ENCODE measurements at regions not wholly inside any gene's neighbourhood (a gene's known extent, or its start where the extent isn't known, plus 50 kb on each side); places are given as distances from the start of the nearest gene placed in this dataset.

DNA sequence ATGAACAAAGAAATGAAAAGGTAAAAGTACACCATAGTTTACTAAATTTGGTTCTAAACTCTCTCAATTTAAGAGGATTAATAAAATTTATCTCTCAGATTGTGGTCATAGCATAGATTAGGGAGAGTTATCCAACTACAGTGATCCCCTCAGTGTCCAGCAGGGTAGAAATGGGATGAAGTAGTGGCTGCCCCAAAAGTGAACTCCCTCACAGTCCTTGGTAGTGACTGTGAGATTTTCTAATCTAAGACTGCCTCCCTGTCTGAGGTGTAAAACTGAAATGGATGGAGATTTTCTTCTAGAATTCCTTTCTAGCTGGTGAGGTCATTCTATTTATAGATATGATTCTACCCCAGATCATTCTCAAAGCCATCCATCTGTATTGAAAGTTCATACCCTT, 455.5 kb downstream of the ACTL7B start:
- TF ChIP-seq, protein P1, sequence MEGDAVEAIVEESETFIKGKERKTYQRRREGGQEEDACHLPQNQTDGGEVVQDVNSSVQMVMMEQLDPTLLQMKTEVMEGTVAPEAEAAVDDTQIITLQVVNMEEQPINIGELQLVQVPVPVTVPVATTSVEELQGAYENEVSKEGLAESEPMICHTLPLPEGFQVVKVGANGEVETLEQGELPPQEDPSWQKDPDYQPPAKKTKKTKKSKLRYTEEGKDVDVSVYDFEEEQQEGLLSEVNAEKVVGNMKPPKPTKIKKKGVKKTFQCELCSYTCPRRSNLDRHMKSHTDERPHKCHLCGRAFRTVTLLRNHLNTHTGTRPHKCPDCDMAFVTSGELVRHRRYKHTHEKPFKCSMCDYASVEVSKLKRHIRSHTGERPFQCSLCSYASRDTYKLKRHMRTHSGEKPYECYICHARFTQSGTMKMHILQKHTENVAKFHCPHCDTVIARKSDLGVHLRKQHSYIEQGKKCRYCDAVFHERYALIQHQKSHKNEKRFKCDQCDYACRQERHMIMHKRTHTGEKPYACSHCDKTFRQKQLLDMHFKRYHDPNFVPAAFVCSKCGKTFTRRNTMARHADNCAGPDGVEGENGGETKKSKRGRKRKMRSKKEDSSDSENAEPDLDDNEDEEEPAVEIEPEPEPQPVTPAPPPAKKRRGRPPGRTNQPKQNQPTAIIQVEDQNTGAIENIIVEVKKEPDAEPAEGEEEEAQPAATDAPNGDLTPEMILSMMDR (IDR thresholded peaks at IDR 0.05; ENCODE audit: low read length): no peak
- TF ChIP-seq EZH2 (IDR thresholded peaks at IDR 0.05; ENCODE audit: borderline replicate concordance, low read length): no peak

All from OCI-LY1 (cell line).